SK-N-SH (cell line): ENCODE measurements at regions not wholly inside any gene's neighbourhood (a gene's known extent, or its start where the extent isn't known, plus 50 kb on each side); places are given as distances from the start of the nearest gene placed in this dataset.

Source experiments
- CTCF ChIA-PET: fragments of 300-600, 350-600 bp; formaldehyde crosslinking; extraction: SDS; loops from one replicate; lab custom pipeline; 2021; lab: Yijun Ruan, JAX
- POLR2A ChIA-PET: fragments of 350-600 bp; sonication (Branson Sonifier 250); formaldehyde crosslinking; extraction: SDS; loops from one replicate; lab custom pipeline; 2020; ENCODE audit warnings: antibody characterized with exemption, inconsistent platforms; lab: Yijun Ruan, JAX
- DNase-seq: peaks from one replicate; pipeline ENCODE4 v3.0.0; 2012
- H2AFZ ChIP-seq: fragments of 200-600 bp; sonication (generic); 2 replicates; pipeline ENCODE4 v1.8.1; 2016; ENCODE audit warnings: antibody characterized with exemption, mild to moderate bottlenecking, low read depth
- H3F3A ChIP-seq: fragments of 200-600 bp; sonication (generic); replicated peaks from 2 replicates; pipeline ENCODE3; 2016; ENCODE audit warnings: antibody characterized with exemption, mild to moderate bottlenecking; ENCODE audit not compliant: insufficient read depth
- H3K27ac ChIP-seq, 2 experiments: fragments of 200-500 bp in 1 of 2; fragments of 200-600 bp in 1 of 2; sonication (Bioruptor generic) in 1 of 2; sonication (generic), shearing (Covaris generic) in 1 of 2; 2 replicates each; pipeline versions ENCODE4 v1.5.1 to v1.6.1; 2014 to 2016; ENCODE audit warnings: low read depth in 2 of 2, inconsistent platforms in 1 of 2, low read length in 1 of 2, mild to moderate bottlenecking in 1 of 2, mixed read lengths in 1 of 2
- H3K27me3 ChIP-seq: fragments of 200-600 bp; sonication (generic), shearing (Covaris generic); 2 replicates; pipeline ENCODE4 v1.6.1; 2016; ENCODE audit warnings: mixed run types; ENCODE audit not compliant: insufficient read depth
- H3K36me3 ChIP-seq, 2 experiments: fragments of 200-500 bp in 1 of 2; fragments of 200-600 bp in 1 of 2; sonication (Bioruptor generic) in 1 of 2; sonication (generic) in 1 of 2; replicated peaks in 1 of 2; 2 replicates each; pipeline versions ENCODE3 to v1.5.1; 2014 to 2016; ENCODE audit warnings: low read length in 1 of 2, mild to moderate bottlenecking in 1 of 2; ENCODE audit not compliant: insufficient read depth in 2 of 2, control insufficient read depth in 1 of 2
- H3K4me1 ChIP-seq, 2 experiments: fragments of 200-500 bp in 1 of 2; fragments of 200-600 bp in 1 of 2; sonication (Bioruptor generic) in 1 of 2; sonication (generic), shearing (Covaris generic) in 1 of 2; 2 replicates each; pipeline versions ENCODE4 v1.5.1 to v1.6.1; 2014 to 2016; ENCODE audit warnings: low read depth in 1 of 2, low read length in 1 of 2, mixed run types in 1 of 2; ENCODE audit not compliant: insufficient read depth in 2 of 2, control insufficient read depth in 1 of 2
- H3K4me2 ChIP-seq: fragments of 200-600 bp; sonication (generic), shearing (Covaris generic); 2 replicates; pipeline ENCODE4 v1.6.1; 2017; ENCODE audit warnings: mixed run types
- H3K4me3 ChIP-seq, 2 experiments: fragments of 200-500 bp in 1 of 2; fragments of 200-600 bp in 1 of 2; sonication (Bioruptor generic) in 1 of 2; sonication (generic), shearing (Covaris generic) in 1 of 2; 2 replicates each; pipeline versions ENCODE4 v1.5.1 to v1.8.1; 2014 to 2016; ENCODE audit warnings: low read depth in 2 of 2, inconsistent platforms in 1 of 2, low read length in 1 of 2, mild to moderate bottlenecking in 1 of 2, mixed read lengths in 1 of 2, moderate library complexity in 1 of 2
- H3K79me2 ChIP-seq: fragments of 200-600 bp; sonication (generic); 2 replicates; pipeline ENCODE4 v1.8.1; 2017; ENCODE audit warnings: mild to moderate bottlenecking; ENCODE audit not compliant: insufficient read depth
- H3K9ac ChIP-seq: fragments of 200-600 bp; sonication (generic); 2 replicates; pipeline ENCODE4 v1.6.1; 2017; ENCODE audit warnings: mixed run types
- H3K9me2 ChIP-seq: fragments of 200-600 bp; sonication (generic); 2 replicates; pipeline ENCODE4 v1.6.1; 2017; ENCODE audit warnings: mixed run types
- H3K9me3 ChIP-seq: fragments of 200-600 bp; sonication (generic); 2 replicates; pipeline ENCODE4 v1.6.1; 2017; ENCODE audit warnings: mixed run types, mild to moderate bottlenecking, moderate library complexity
- H4K20me1 ChIP-seq: fragments of 200-600 bp; sonication (generic); 2 replicates; pipeline ENCODE4 v1.6.1; 2017; ENCODE audit warnings: mild to moderate bottlenecking, mixed run types; ENCODE audit not compliant: insufficient read depth
- CTCF ChIP-seq: fragments of 200-600 bp; sonication (generic); IDR thresholded peaks from 2 replicates; pipeline ENCODE4 v1.6.1; 2017; ENCODE audit warnings: antibody characterized with exemption, mild to moderate bottlenecking, moderate library complexity
- ELF1 ChIP-seq: IDR thresholded peaks from 2 replicates; pipeline ENCODE4 v1.4.0; 2012
- EP300 ChIP-seq, 2 experiments: IDR thresholded peaks; 2 replicates each; pipeline versions ENCODE4 v1.4.0 to v1.6.1; 2012; ENCODE audit warnings: borderline replicate concordance in 1 of 2, low read depth in 1 of 2, low read length in 1 of 2
- FOXJ3 ChIP-seq: sonication (generic); formaldehyde crosslinking; IDR thresholded peaks from 2 replicates; pipeline ENCODE4 v1.5.1; 2020; ENCODE audit warnings: mild to moderate bottlenecking, missing genetic modification reagents
- FOXM1 ChIP-seq: IDR thresholded peaks from 2 replicates; pipeline ENCODE4 v1.4.0; 2012; ENCODE audit warnings: low read depth, mild to moderate bottlenecking
- GATA2 ChIP-seq: sonication (generic); formaldehyde crosslinking; IDR thresholded peaks from 2 replicates; pipeline ENCODE4 v1.5.0; 2020; ENCODE audit warnings: mild to moderate bottlenecking, missing genetic modification reagents
- IRF3 ChIP-seq: fragments of 150-350 bp; IDR thresholded peaks from 2 replicates; pipeline ENCODE4 v1.6.1; 2016; ENCODE audit warnings: mild to moderate bottlenecking, low read depth, low read length
- JUND ChIP-seq: IDR thresholded peaks from 2 replicates; pipeline ENCODE4 v1.4.0; 2012
- MEF2A ChIP-seq: IDR thresholded peaks from 2 replicates; pipeline ENCODE4 v1.4.0; 2012; ENCODE audit warnings: low read depth, borderline replicate concordance
- RCOR1 ChIP-seq: fragments of 150-350 bp; IDR thresholded peaks from 2 replicates; pipeline ENCODE4 v1.6.1; 2017; ENCODE audit warnings: antibody characterized with exemption, low read length
- REST ChIP-seq: IDR thresholded peaks from 2 replicates; pipeline ENCODE4 v1.6.1; 2012; ENCODE audit warnings: mild to moderate bottlenecking, low read depth, low read length, moderate library complexity
- RFX5 ChIP-seq: IDR thresholded peaks from 2 replicates; pipeline ENCODE4 v1.6.1; 2012; ENCODE audit warnings: mild to moderate bottlenecking, improper control_type of control experiment, low read length
- TAF1 ChIP-seq: IDR thresholded peaks from 2 replicates; pipeline ENCODE4 v1.6.1; 2012; ENCODE audit warnings: low read depth, mild to moderate bottlenecking, low read length, moderate library complexity, borderline replicate concordance
- WGBS: methylation state at CpG from one replicate; pipeline ENCODE4 v1.1.6; 2017; ENCODE audit warnings: low lambda C conversion rate; 5-methylcytosine and 5-hydroxymethylcytosine counted together

- no peaks in the 10 kb centered on the region for H4K20me1 ChIP-seq
- no peak overlapping the region for H2AFZ ChIP-seq
- H3K79me2 ChIP-seq, result no peaks in the 10 kb centered on the region
- no peak for DNase-seq
- TF ChIP-seq TAF1 (no peak), IRF3 (no peak), CTCF (no peak), GATA2 (no peak), EP300 (IDR thresholded peaks at IDR 0.05; ENCODE audit: borderline replicate concordance in 1 of 2, low read depth in 1 of 2, low read length in 1 of 2) (no peak), JUND (no peak), REST (no peak), RCOR1 (no peak)
- H3K9me2 ChIP-seq, result no peaks in the 10 kb centered on the region
- H3K9ac ChIP-seq, result no peak overlapping the region
- no peaks in the 10 kb centered on the region for H3K27me3 ChIP-seq
- ChIA-PET CTCF (no interaction called here), POLR2A (no interaction called here)
- no peaks in the 10 kb centered on the region for H3K9me3 ChIP-seq
- no peak overlapping the region for H3K4me2 ChIP-seq
- H3F3A ChIP-seq, result no peaks in the 10 kb centered on the region
- H3K4me3 ChIP-seq, result no peak overlapping the region
- no peak overlapping the region for H3K27ac ChIP-seq
- no peaks in the 10 kb centered on the region for H3K36me3 ChIP-seq
- no peaks in the 10 kb centered on the region for H3K4me1 ChIP-seq
These were observed 419.9 kb upstream of the PCDH15 start for GRCh38 chr10:55220975-55221374.

- Histone ChIP-seq H2AFZ (no peak overlapping the region), H3K4me3 (no peak overlapping the region), H3K9ac (no peak overlapping the region), H3K4me1 (no peaks in the 10 kb centered on the region), H3F3A (no peaks in the 10 kb centered on the region)
- DNase-seq, result no peak
- POLR2A ChIA-PET, result no interaction called here
- TF ChIP-seq FOXJ3 (CRISPR knock-in tag) (no peak), MEF2A (no peak), FOXM1 (no peak), RFX5 (no peak), ELF1 (no peak)
- TF ChIP-seq, all 33 proteins: peak for 0
- no peaks in the 10 kb centered on the region for H3K9me3 ChIP-seq
- CTCF ChIA-PET, result no interaction called here
- no peaks in the 10 kb centered on the region for H3K9me2 ChIP-seq
- WGBS, result 60% methylated on average over 1 of the region's 1 CpG
- no peaks in the 10 kb centered on the region for H3K36me3 ChIP-seq
- no peaks in the 10 kb centered on the region for H4K20me1 ChIP-seq
- no peak overlapping the region for H3K4me2 ChIP-seq
- no peaks in the 10 kb centered on the region for H3K79me2 ChIP-seq
- H3K27ac ChIP-seq, result no peak overlapping the region
- H3K27me3 ChIP-seq, result no peaks in the 10 kb centered on the region; the same call in 1 of the 2 replicates
These were observed 414.7 kb upstream of the PCDH15 start for GRCh38 chr10:55215699-55216098.
